B cell (primary cell): ENCODE measurements at regions not wholly inside any gene's neighbourhood (a gene's known extent, or its start where the extent isn't known, plus 50 kb on each side); places are given as distances from the start of the nearest gene placed in this dataset.

Source experiments
- EZH2 ChIP-seq: IDR thresholded peaks from 2 replicates; pipeline ENCODE4 v1.6.1; 2012; ENCODE audit warnings: borderline replicate concordance, low read depth, mild to moderate bottlenecking, moderate library complexity, low read length; ENCODE audit not compliant: insufficient read depth, poor library complexity, severe bottlenecking
- TF ChIP-seq, protein P1 (sequence below): fragments of 200-600 bp; IDR thresholded peaks from one replicate; pipeline ENCODE4 v1.8.0; 2022; ENCODE audit warnings: antibody characterized with exemption, mild to moderate bottlenecking

- TF ChIP-seq, protein P1, sequence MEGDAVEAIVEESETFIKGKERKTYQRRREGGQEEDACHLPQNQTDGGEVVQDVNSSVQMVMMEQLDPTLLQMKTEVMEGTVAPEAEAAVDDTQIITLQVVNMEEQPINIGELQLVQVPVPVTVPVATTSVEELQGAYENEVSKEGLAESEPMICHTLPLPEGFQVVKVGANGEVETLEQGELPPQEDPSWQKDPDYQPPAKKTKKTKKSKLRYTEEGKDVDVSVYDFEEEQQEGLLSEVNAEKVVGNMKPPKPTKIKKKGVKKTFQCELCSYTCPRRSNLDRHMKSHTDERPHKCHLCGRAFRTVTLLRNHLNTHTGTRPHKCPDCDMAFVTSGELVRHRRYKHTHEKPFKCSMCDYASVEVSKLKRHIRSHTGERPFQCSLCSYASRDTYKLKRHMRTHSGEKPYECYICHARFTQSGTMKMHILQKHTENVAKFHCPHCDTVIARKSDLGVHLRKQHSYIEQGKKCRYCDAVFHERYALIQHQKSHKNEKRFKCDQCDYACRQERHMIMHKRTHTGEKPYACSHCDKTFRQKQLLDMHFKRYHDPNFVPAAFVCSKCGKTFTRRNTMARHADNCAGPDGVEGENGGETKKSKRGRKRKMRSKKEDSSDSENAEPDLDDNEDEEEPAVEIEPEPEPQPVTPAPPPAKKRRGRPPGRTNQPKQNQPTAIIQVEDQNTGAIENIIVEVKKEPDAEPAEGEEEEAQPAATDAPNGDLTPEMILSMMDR: no peak
- TF ChIP-seq EZH2: no peak
These were observed 2021.1 kb upstream of the CELF4 start for GRCh38 chr18:39586741-39587140.
